HepG2 (cell line): ENCODE measurements at regions not wholly inside any gene's neighbourhood (a gene's known extent, or its start where the extent isn't known, plus 50 kb on each side); places are given as distances from the start of the nearest gene placed in this dataset.

Source experiments
- ATAC-seq: fragments of 200-7000 bp; cut with Tn5 transposase; 3 replicates; pipeline ENCODE4 v1.9.1; 2020; ENCODE audit warnings: mild to moderate bottlenecking, moderate library complexity
- BruUV-seq: library from RNA; stranded (reverse); fragments of 400-500 nt; replicated peaks from 2 replicates; lab custom pipeline; 2021; lab: Mats Ljungman, UMichigan
- CTCF ChIA-PET: fragments of 300-600 bp; formaldehyde crosslinking; extraction: SDS; loops from one replicate; lab custom pipeline; 2021; ENCODE audit warnings: low total read pairs, inconsistent platforms, low intra/inter-chr PET ratio; lab: Yijun Ruan, JAX
- POLR2A ChIA-PET: fragments of 350-600 bp; sonication (Branson Sonifier 250); formaldehyde crosslinking; loops from one replicate; lab custom pipeline; 2020; ENCODE audit warnings: antibody characterized with exemption, inconsistent platforms; lab: Yijun Ruan, JAX
- DNase-seq: peaks from one replicate; pipeline ENCODE4 v3.0.0-alpha.2; 2015; ENCODE audit warnings: low spot score
- FAIRE-seq: peaks from 3 replicates; lab custom pipeline; 2011; peaks lifted over from hg19 to GRCh38; lab: Jason Lieb, UNC
- H2AFZ ChIP-seq: one replicate; pipeline ENCODE4 v1.6.1; 2011; ENCODE audit warnings: low read length, inconsistent platforms
- H3K27ac ChIP-seq: fragments of 300-600 bp; 3 replicates; pipeline ENCODE4 v1.8.0; 2011; ENCODE audit warnings: mixed run types, mild to moderate bottlenecking, mixed read lengths, low read length, inconsistent platforms; ENCODE audit not compliant: insufficient read depth; ENCODE audit errors: extremely low read length
- H3K27me3 ChIP-seq, 2 experiments: fragments of 200-600 bp in 1 of 2; 2 replicates in 1 of 2; 3 replicates in 1 of 2; pipeline versions ENCODE4 v1.6.0 to v1.8.0; 2011; ENCODE audit warnings: low read length in 2 of 2, mild to moderate bottlenecking in 2 of 2, moderate library complexity in 2 of 2, inconsistent platforms in 1 of 2; ENCODE audit not compliant: insufficient read depth in 2 of 2, control insufficient read depth in 1 of 2
- H3K36me3 ChIP-seq, 2 experiments: fragments of 200-600 bp in 1 of 2; replicated peaks in 1 of 2; 2 replicates in 1 of 2; 3 replicates in 1 of 2; pipeline versions ENCODE4 v1.5.1 to v1.8.0; 2011; ENCODE audit warnings: low read length in 2 of 2, inconsistent platforms in 1 of 2; ENCODE audit not compliant: insufficient read depth in 2 of 2, control insufficient read depth in 1 of 2
- H3K4me1 ChIP-seq: 2 replicates; pipeline ENCODE4 v1.5.1; 2012; ENCODE audit warnings: low read length, inconsistent platforms; ENCODE audit not compliant: insufficient read depth
- H3K4me2 ChIP-seq: 2 replicates; pipeline ENCODE4 v1.6.0; 2011; ENCODE audit warnings: low read depth, low read length, inconsistent platforms
- H3K4me3 ChIP-seq, 3 experiments: fragments of 200-600 bp in 1 of 3; sonication (generic), shearing (Covaris generic) in 1 of 3; replicated peaks in 1 of 3; 2 replicates each; pipeline ENCODE4 v1.5.1; 2011 to 2016; ENCODE audit warnings: low read length in 3 of 3, inconsistent platforms in 2 of 3, low read depth in 2 of 3, mild to moderate bottlenecking in 2 of 3, control low read depth in 1 of 3, mixed read lengths in 1 of 3; ENCODE audit not compliant: insufficient read depth in 1 of 3
- H3K79me2 ChIP-seq: one replicate; pipeline ENCODE4 v1.6.1; 2011; ENCODE audit warnings: low read length, inconsistent platforms; ENCODE audit not compliant: insufficient read depth
- H3K9ac ChIP-seq: 2 replicates; pipeline ENCODE4 v1.6.0; 2011; ENCODE audit warnings: mild to moderate bottlenecking, low read depth, low read length, inconsistent platforms; ENCODE audit not compliant: insufficient read depth
- H3K9me3 ChIP-seq: 2 replicates; pipeline ENCODE4 v1.5.1; 2012; ENCODE audit warnings: mild to moderate bottlenecking, low read length
- H4K20me1 ChIP-seq: 2 replicates; pipeline ENCODE4 v1.6.0; 2011; ENCODE audit warnings: inconsistent platforms, mild to moderate bottlenecking, low read length, moderate library complexity; ENCODE audit not compliant: insufficient read depth
- ARNT2 ChIP-seq: sonication (generic); formaldehyde crosslinking; IDR thresholded peaks from 2 replicates; pipeline ENCODE4 v1.8.0; 2022; ENCODE audit warnings: mild to moderate bottlenecking, low read depth, missing genetic modification reagents, moderate library complexity
- ATF3 ChIP-seq: sonication (generic); formaldehyde crosslinking; IDR thresholded peaks from 2 replicates; pipeline ENCODE4 v1.4.0; 2020; ENCODE audit warnings: missing genetic modification reagents
- CBX1 ChIP-seq: IDR thresholded peaks from one replicate; pipeline ENCODE4 v1.6.1; 2016; ENCODE audit warnings: antibody characterized with exemption, low read depth
- CERS6 ChIP-seq: sonication (generic); formaldehyde crosslinking; IDR thresholded peaks from 2 replicates; pipeline ENCODE4 v1.5.0; 2020; ENCODE audit warnings: missing genetic modification reagents
- JARID2 ChIP-seq: sonication (generic); formaldehyde crosslinking; IDR thresholded peaks from 2 replicates; pipeline ENCODE4 v1.8.1; 2023; ENCODE audit warnings: missing genetic modification reagents, inconsistent platforms; ENCODE audit not compliant: insufficient replicate concordance
- MBNL3 ChIP-seq: fragments of 250-450 bp; sonication (Bioruptor Pico); conservative IDR thresholded peaks from 2 replicates; pipeline ENCODE4 v1.8.0; 2022; ENCODE audit warnings: mild to moderate bottlenecking, inconsistent platforms
- NCOR1 ChIP-seq: fragments of 200-600 bp; sonication (generic); IDR thresholded peaks from 2 replicates; pipeline ENCODE4 v1.7.0; 2017; ENCODE audit warnings: antibody characterized with exemption, low read length, borderline replicate concordance
- PLRG1 ChIP-seq: fragments of 450-650 bp; conservative IDR thresholded peaks from 2 replicates; pipeline ENCODE4 v1.6.1; 2016
- SETDB1 ChIP-seq: sonication (generic); formaldehyde crosslinking; IDR thresholded peaks from 2 replicates; pipeline ENCODE4 v1.5.1; 2020; ENCODE audit warnings: missing genetic modification reagents, mild to moderate bottlenecking, borderline replicate concordance
- SP140L ChIP-seq: sonication (generic); formaldehyde crosslinking; IDR thresholded peaks from 2 replicates; pipeline ENCODE4 v1.4.0; 2020; ENCODE audit warnings: missing genetic modification reagents, borderline replicate concordance
- TAF15 ChIP-seq: fragments of 200-400 bp; formaldehyde crosslinking; IDR thresholded peaks from one replicate; pipeline ENCODE4 v1.6.1; 2018; ENCODE audit warnings: mild to moderate bottlenecking, low read depth, low read length; ENCODE audit not compliant: poor library complexity, severe bottlenecking
- YY1 ChIP-seq: IDR thresholded peaks from 2 replicates; pipeline ENCODE4 v1.6.1; 2011; ENCODE audit warnings: low read length, low read depth, moderate library complexity, mild to moderate bottlenecking; ENCODE audit not compliant: insufficient read depth, insufficient replicate concordance
- ZNF160 ChIP-seq: sonication (generic); formaldehyde crosslinking; IDR thresholded peaks from 2 replicates; pipeline ENCODE4 v1.8.0; 2022; ENCODE audit warnings: mild to moderate bottlenecking, inconsistent platforms, missing genetic modification reagents
- ZNF251 ChIP-seq: sonication (generic); formaldehyde crosslinking; IDR thresholded peaks from 2 replicates; pipeline ENCODE4 v1.9.0; 2021; ENCODE audit warnings: mild to moderate bottlenecking, missing genetic modification reagents
- ZNF496 ChIP-seq: sonication (generic); formaldehyde crosslinking; IDR thresholded peaks from 2 replicates; pipeline ENCODE4 v1.8.1; 2023; ENCODE audit warnings: mild to moderate bottlenecking, moderate library complexity, missing genetic modification reagents; ENCODE audit not compliant: insufficient replicate concordance
- ZNF607 ChIP-seq: sonication (generic); formaldehyde crosslinking; IDR thresholded peaks from 2 replicates; pipeline ENCODE4 v1.5.1; 2020; ENCODE audit warnings: missing genetic modification reagents, mild to moderate bottlenecking, borderline replicate concordance
- ZNF784 ChIP-seq: sonication (generic); formaldehyde crosslinking; IDR thresholded peaks from 2 replicates; pipeline ENCODE4 v1.5.1; 2020; ENCODE audit warnings: missing genetic modification reagents, mild to moderate bottlenecking, borderline replicate concordance
- ZNF878 ChIP-seq: sonication (generic); formaldehyde crosslinking; IDR thresholded peaks from 2 replicates; pipeline ENCODE4 v1.8.1; 2023; ENCODE audit warnings: mild to moderate bottlenecking, missing genetic modification reagents, moderate library complexity
- ZSCAN30 ChIP-seq: sonication (generic); formaldehyde crosslinking; IDR thresholded peaks from 2 replicates; pipeline ENCODE4 v1.5.0; 2020; ENCODE audit warnings: mild to moderate bottlenecking, missing genetic modification reagents
- ZSCAN9 ChIP-seq: IDR thresholded peaks from 2 replicates; pipeline ENCODE4 v1.6.1; 2016; ENCODE audit warnings: borderline replicate concordance
- WGBS: methylation state at CpG from one replicate; pipeline ENCODE4 v1.1.6; 2017; ENCODE audit warnings: low lambda C conversion rate; 5-methylcytosine and 5-hydroxymethylcytosine counted together
- in situ Hi-C: cut with HindIII; loops from 2 replicates; pipeline ENCODE4 v1.10.0; 2017; ENCODE audit warnings: low pct_unique_long_range_greater_than_20kb; ENCODE audit not compliant: extremely low pct_ligation_motif_present
- intact Hi-C: fragments of 100-400 bp; cut with micrococcal nuclease; formaldehyde crosslinking; loops from one replicate; pipeline ENCODE4 v1.10.0; 2022; ENCODE audit not compliant: unreplicated experiment

- Histone ChIP-seq H3K36me3 (no peaks in the 10 kb centered on the region), H4K20me1 (no peaks in the 10 kb centered on the region), H3K4me3 (no peak overlapping the region), H3K9me3 (no peaks in the 10 kb centered on the region), H3K4me2 (no peak overlapping the region), H3K27ac (no peak overlapping the region), H3K9ac (no peak overlapping the region), H3K27me3 (no peaks in the 10 kb centered on the region), H2AFZ (no peak overlapping the region), H3K4me1 (peaks cover 13% of the 10 kb centered on the region), H3K79me2 (no peaks in the 10 kb centered on the region)
- DNase-seq, result no peak
- BruUV-seq, result no TSS peak
- ATAC-seq, result no peak
- ChIA-PET POLR2A (no interaction called here), CTCF (no interaction called here)
- no peak for FAIRE-seq
- in situ Hi-C loops, result no loop called here
- intact Hi-C loops, result no loop called here
- TF ChIP-seq CERS6 (CRISPR knock-in tag) (no peak), SETDB1 (CRISPR knock-in tag) (no peak), PLRG1 (no peak), ZNF496 (CRISPR knock-in tag) (no peak), SP140L (CRISPR knock-in tag) (no peak), ATF3 (CRISPR knock-in tag) (no peak), ARNT2 (CRISPR knock-in tag) (no peak), ZNF607 (CRISPR knock-in tag) (no peak), JARID2 (CRISPR knock-in tag) (no peak), ZNF160 (no peak), ZSCAN9 (no peak), YY1 (no peak), ZNF784 (CRISPR knock-in tag) (no peak), NCOR1 (no peak), MBNL3 (CRISPR knock-in tag) (no peak), TAF15 (no peak), ZSCAN30 (no peak), ZNF251 (CRISPR knock-in tag) (no peak), ZNF878 (no peak), CBX1 (no peak)
- WGBS, result 58% methylated on average over 5 of the region's 5 CpGs
Observed at GRCh38 chr2:7352191-7352590, 435.0 kb downstream of the RNF144A start.
